K562 (cell line): ENCODE measurements at regions not wholly inside any gene's neighbourhood (a gene's known extent, or its start where the extent isn't known, plus 50 kb on each side); places are given as distances from the start of the nearest gene placed in this dataset.

Experiments used
- ATAC-seq: fragments of 200-7000 bp; cut with Tn5 transposase; 3 replicates; pipeline ENCODE4 v1.9.1; 2020; ENCODE audit warnings: moderate library complexity
- BruUV-seq: library from RNA; stranded (reverse); fragments of 400-500 nt; replicated peaks from 2 replicates; lab custom pipeline; 2021; lab: Mats Ljungman, UMichigan
- CTCF ChIA-PET: fragments of 300-600 bp; formaldehyde crosslinking; extraction: SDS; loops from one replicate; lab custom pipeline; 2021; ENCODE audit warnings: low intra/inter-chr PET ratio; lab: Yijun Ruan, JAX
- POLR2A ChIA-PET: fragments of 300-600, 350-650 bp; sonication (Branson Sonifier 250); formaldehyde crosslinking; extraction: SDS; loops from one replicate; lab custom pipeline; 2021; ENCODE audit warnings: antibody characterized with exemption, inconsistent platforms; lab: Yijun Ruan, JAX
- DNase-seq, 4 experiments: peaks; one replicate each; pipeline versions ENCODE4 v3.0.0 to v3.0.0-alpha.2; 2011 to 2018; ENCODE audit warnings: low spot score in 3 of 4, mixed read lengths in 3 of 4; ENCODE audit errors: extremely low read depth in 1 of 4
- FAIRE-seq: peaks from 2 replicates; lab custom pipeline; 2011; peaks lifted over from hg19 to GRCh38; lab: Jason Lieb, UNC
- H2AFZ ChIP-seq: 2 replicates; pipeline ENCODE4 v1.6.0; 2011; ENCODE audit warnings: low read depth, low read length, control low read depth, inconsistent platforms
- H3K27ac ChIP-seq: fragments of 200-600 bp; 3 replicates; pipeline ENCODE4 v1.8.0; 2011; ENCODE audit warnings: low read depth, mild to moderate bottlenecking, control low read depth, inconsistent platforms, low read length, moderate library complexity, mixed read lengths; ENCODE audit errors: extremely low read depth
- H3K27me3 ChIP-seq, 2 experiments: fragments of 300-600 bp in 1 of 2; 2 replicates in 1 of 2; 3 replicates in 1 of 2; pipeline versions ENCODE4 v1.6.0 to v1.8.0; 2011; ENCODE audit warnings: inconsistent platforms in 2 of 2, low read length in 2 of 2, mild to moderate bottlenecking in 1 of 2, mixed read lengths in 1 of 2, moderate library complexity in 1 of 2; ENCODE audit not compliant: control insufficient read depth in 2 of 2, insufficient read depth in 2 of 2
- H3K36me3 ChIP-seq: fragments of 300-600 bp; 3 replicates; pipeline ENCODE4 v1.8.0; 2011; ENCODE audit warnings: mild to moderate bottlenecking, low read length, inconsistent platforms; ENCODE audit not compliant: control insufficient read depth, insufficient read depth
- H3K4me1 ChIP-seq, 2 experiments: fragments of 200-600 bp in 1 of 2; replicated peaks in 1 of 2; 2 replicates in 1 of 2; 3 replicates in 1 of 2; pipeline versions ENCODE4 v1.5.1 to v1.8.0; 2011; ENCODE audit warnings: inconsistent platforms in 2 of 2, low read length in 2 of 2, mild to moderate bottlenecking in 1 of 2, mixed read lengths in 1 of 2, moderate library complexity in 1 of 2; ENCODE audit not compliant: control insufficient read depth in 2 of 2, insufficient read depth in 2 of 2
- H3K4me2 ChIP-seq: 2 replicates; pipeline ENCODE4 v1.6.1; 2011; ENCODE audit warnings: low read length, control low read depth, inconsistent platforms, mixed read lengths; ENCODE audit not compliant: insufficient read depth
- H3K4me3 ChIP-seq: fragments of 200-600 bp; sonication (generic), shearing (Covaris generic); 2 replicates; pipeline ENCODE4 v1.5.1; 2016; ENCODE audit warnings: control low read depth, inconsistent platforms
- H3K79me2 ChIP-seq: fragments of 200-600 bp; 3 replicates; pipeline ENCODE4 v1.8.0; 2011; ENCODE audit warnings: low read length, inconsistent platforms; ENCODE audit not compliant: control insufficient read depth, insufficient read depth
- H3K9ac ChIP-seq, 2 experiments: 2 replicates each; pipeline versions ENCODE4 v1.6.0 to v1.6.1; 2011; ENCODE audit warnings: low read depth in 2 of 2, low read length in 2 of 2, control low read depth in 1 of 2, inconsistent platforms in 1 of 2, mild to moderate bottlenecking in 1 of 2, mixed read lengths in 1 of 2; ENCODE audit not compliant: insufficient read depth in 1 of 2
- H3K9me1 ChIP-seq: one replicate; pipeline ENCODE4 v1.6.0; 2011; ENCODE audit warnings: inconsistent platforms, mild to moderate bottlenecking, low read length, moderate library complexity; ENCODE audit not compliant: control insufficient read depth, insufficient read depth
- H3K9me3 ChIP-seq: replicated peaks from 2 replicates; pipeline ENCODE4 v1.5.1; 2011; ENCODE audit warnings: low read depth, low read length, inconsistent platforms; ENCODE audit not compliant: control insufficient read depth, insufficient read depth
- H4K20me1 ChIP-seq: replicated peaks from 2 replicates; pipeline ENCODE4 v1.6.1; 2011; ENCODE audit warnings: low read length, inconsistent platforms, mixed read lengths; ENCODE audit not compliant: control insufficient read depth, insufficient read depth
- BRF1 ChIP-seq: IDR thresholded peaks from 3 replicates; pipeline ENCODE4 v1.6.1; 2011; ENCODE audit warnings: borderline replicate concordance, mild to moderate bottlenecking; ENCODE audit not compliant: insufficient read length; ENCODE audit errors: extremely low read depth
- MGA ChIP-seq: fragments of 450-650 bp; IDR thresholded peaks from 2 replicates; pipeline ENCODE4 v1.6.1; 2016; ENCODE audit warnings: mild to moderate bottlenecking, moderate library complexity
- PHF21A ChIP-seq: fragments of 450-650 bp; IDR thresholded peaks from 2 replicates; pipeline ENCODE4 v1.6.1; 2017; ENCODE audit warnings: low read depth, borderline replicate concordance
- SIN3A ChIP-seq, 2 experiments: fragments of 150-350 bp in 1 of 2; IDR thresholded peaks; 2 replicates each; pipeline ENCODE4 v1.6.1; 2011 to 2016; ENCODE audit warnings: borderline replicate concordance in 2 of 2, low read depth in 2 of 2, low read length in 2 of 2, mild to moderate bottlenecking in 2 of 2, moderate library complexity in 2 of 2; ENCODE audit not compliant: control insufficient read depth in 1 of 2
- ZNF280B ChIP-seq: fragments of 250-450 bp; sonication (Bioruptor Pico); IDR thresholded peaks from 2 replicates; pipeline ENCODE4 v1.5.1; 2021; ENCODE audit warnings: mild to moderate bottlenecking
- WGBS: fragments of 100-300 bp; shearing (Covaris generic); methylation state at CpG from one replicate; pipeline ENCODE4 v1.1.6; 2016; ENCODE audit warnings: low coverage, mixed read lengths; ENCODE audit not compliant: insufficient coverage; ENCODE audit errors: missing lambda C conversion rate; 5-methylcytosine and 5-hydroxymethylcytosine counted together
- in situ Hi-C: fragments of 300-500 bp; cut with MboI; formaldehyde crosslinking; loops from 4 replicates; pipeline ENCODE4 v1.15.0; 2018; ENCODE audit warnings: inconsistent platforms, mixed read lengths
- intact Hi-C: fragments of 100-400 bp; cut with micrococcal nuclease; formaldehyde crosslinking; loops from 2 replicates; pipeline ENCODE4 v1.14.2; 2022

- 0% methylated on average over 8 of the region's 8 CpGs for WGBS
- no peaks in the 10 kb centered on the region for H3K79me2 ChIP-seq
- BruUV-seq = no TSS peak
- H3K9me3 ChIP-seq = peaks cover 2% of the 10 kb centered on the region; the same call in 1 of the 2 replicates
- no peak overlapping the region for H3K27ac ChIP-seq
- TF ChIP-seq PHF21A (no peak), MGA (no peak), SIN3A (IDR thresholded peaks at IDR 0.05; ENCODE audit: borderline replicate concordance in 2 of 2, control insufficient read depth in 1 of 2, low read depth in 2 of 2, low read length in 2 of 2) (no peak), BRF1 (no peak), ZNF280B (CRISPR knock-in tag) (no peak)
- TF ChIP-seq, all 486 proteins: peak for 0
- Histone ChIP-seq H3K4me2 (no peak overlapping the region), H2AFZ (no peak overlapping the region), H3K9ac (no peak overlapping the region), H3K27me3 (no peaks in the 10 kb centered on the region), H3K4me3 (no peak overlapping the region), H4K20me1 (no peaks in the 10 kb centered on the region), H3K9me1 (no peaks in the 10 kb centered on the region), H3K4me1 (no peaks in the 10 kb centered on the region), H3K36me3 (no peaks in the 10 kb centered on the region)
- FAIRE-seq (no peak), ATAC-seq (no peak), DNase-seq (no peak)
- intact Hi-C loops = no loop called here
- ChIA-PET POLR2A (no interaction called here), CTCF (no interaction called here)
- in situ Hi-C loops = no loop called here
These were observed 654.1 kb upstream of the ZWINT start for GRCh38 chr10:57015187-57015586.
